ENCODE measurements at regions not wholly inside any gene's neighbourhood (a gene's known extent, or its start where the extent isn't known, plus 50 kb on each side); places are given as distances from the start of the nearest gene placed in this dataset.
"Not testable (repeated sequence)": the region's sequence is repeated elsewhere in the genome, so short reads cannot be mapped to it uniquely, and the experiment has no call there.

- no peak for TF ChIP-seq POLR2A (IDR thresholded peaks at IDR 0.05)
- no peak for TF ChIP-seq CTCF (IDR thresholded peaks at IDR 0.05)
- TF ChIP-seq POLR2AphosphoS5 (IDR thresholded peaks at IDR 0.05): no peak
- Histone ChIP-seq H3K27ac (no peak overlapping the region), H3K27me3 (replicated peaks; ENCODE audit: insufficient read depth) (no peaks in the 10 kb centered on the region), H3K9me3 (no peaks in the 10 kb centered on the region), H3K4me1 (replicated peaks) (no peaks in the 10 kb centered on the region), H3K36me3 (no peaks in the 10 kb centered on the region), H3K4me3 (no peak overlapping the region)
- DNase-seq (ENCODE audit: low spot score): no peak
- intact Hi-C loops (cut with DNase I): no loop called here
Measured at GRCh38 chr11:109680127-109680526, 258.1 kb downstream of the C11orf87 start.

DNA sequence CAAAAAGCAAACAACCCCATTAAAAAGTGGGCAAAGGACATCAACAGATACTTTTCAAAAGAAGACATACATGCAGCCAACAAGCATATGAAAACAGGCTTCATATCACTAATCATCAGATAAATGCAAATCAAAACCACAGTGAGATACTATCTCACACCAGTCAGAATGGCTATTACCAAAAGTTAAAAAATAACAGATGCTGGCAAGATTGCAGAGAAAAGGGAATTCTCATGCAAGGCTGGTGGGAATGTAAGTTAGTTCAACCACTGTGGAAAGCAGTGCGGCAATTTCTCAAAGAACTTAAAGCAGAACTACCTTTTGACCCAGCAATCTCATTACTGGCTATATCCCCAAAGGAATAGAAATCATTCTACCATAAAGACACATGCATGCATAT lies 260.8 kb downstream of the C11orf87 start:
- H3K27me3 ChIP-seq (replicated peaks; ENCODE audit: insufficient read depth); H3K9me3 ChIP-seq; H3K4me1 ChIP-seq (replicated peaks); H3K36me3 ChIP-seq; DNase-seq (ENCODE audit: low spot score); H3K27ac ChIP-seq; H3K4me3 ChIP-seq; intact Hi-C loops (cut with DNase I): not testable (repeated sequence)
- WGBS: 97% methylated on average over 1 of the region's 1 CpG

DNA sequence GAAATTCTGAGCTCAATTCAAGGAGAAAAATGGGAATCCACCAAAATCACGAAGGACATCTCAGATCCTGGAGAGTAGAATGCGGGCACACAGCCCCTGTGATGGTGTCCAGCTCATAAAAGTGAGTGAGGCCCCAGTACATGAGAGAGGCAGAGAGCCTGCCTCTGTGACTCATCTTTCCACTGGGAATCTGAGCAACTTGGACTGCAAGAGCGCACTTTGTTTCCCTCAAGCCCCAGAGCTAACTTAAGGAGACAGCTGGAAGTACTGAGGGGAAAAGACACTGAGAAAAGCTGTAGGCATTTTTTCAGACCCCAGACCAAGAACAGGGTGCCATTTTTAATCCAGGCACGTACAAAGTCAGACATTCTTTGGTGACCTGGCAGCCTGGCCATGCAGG lies 273.7 kb downstream of the C11orf87 start:
- TF ChIP-seq POLR2AphosphoS5 (IDR thresholded peaks at IDR 0.05) (no peak), CTCF (IDR thresholded peaks at IDR 0.05) (no peak), POLR2A (IDR thresholded peaks at IDR 0.05) (no peak)
- Histone ChIP-seq H3K27me3 (replicated peaks; ENCODE audit: insufficient read depth) (no peaks in the 10 kb centered on the region), H3K36me3 (no peaks in the 10 kb centered on the region), H3K4me1 (replicated peaks) (no peaks in the 10 kb centered on the region), H3K4me3 (no peak overlapping the region), H3K9me3 (no peaks in the 10 kb centered on the region), H3K27ac (no peak overlapping the region)
- intact Hi-C loops (cut with DNase I): no loop called here
- 82% methylated on average over 4 of the region's 4 CpGs for WGBS
- no peak for DNase-seq (ENCODE audit: low spot score)

- no peak for TF ChIP-seq POLR2A (IDR thresholded peaks at IDR 0.05)
- no peak for TF ChIP-seq CTCF (IDR thresholded peaks at IDR 0.05)
- no peak for TF ChIP-seq POLR2AphosphoS5 (IDR thresholded peaks at IDR 0.05)
- H3K4me1 ChIP-seq (replicated peaks): no peaks in the 10 kb centered on the region
- intact Hi-C loops (cut with DNase I): no loop called here
- no peaks in the 10 kb centered on the region for H3K27me3 ChIP-seq (replicated peaks; ENCODE audit: insufficient read depth)
- H3K9me3 ChIP-seq: no peaks in the 10 kb centered on the region
- no peak overlapping the region for H3K4me3 ChIP-seq
- H3K27ac ChIP-seq: no peak overlapping the region
- H3K36me3 ChIP-seq: no peaks in the 10 kb centered on the region
- WGBS: 76% methylated on average over 3 of the region's 3 CpGs
- no peak for DNase-seq (ENCODE audit: low spot score)
Measured at GRCh38 chr11:109696191-109696897, 274.4 kb downstream of the C11orf87 start.

- H3K27me3 ChIP-seq (replicated peaks; ENCODE audit: insufficient read depth): no peaks in the 10 kb centered on the region
- no peak for DNase-seq (ENCODE audit: low spot score)
- no peak for TF ChIP-seq POLR2AphosphoS5 (IDR thresholded peaks at IDR 0.05)
- TF ChIP-seq CTCF (IDR thresholded peaks at IDR 0.05): peak in 1 of 4 experiments; percentile 20
- TF ChIP-seq POLR2A (IDR thresholded peaks at IDR 0.05): no peak
- H3K27ac ChIP-seq: no peak overlapping the region
- 59% methylated on average over 4 of the region's 4 CpGs for WGBS
- H3K4me3 ChIP-seq: no peak overlapping the region
- H3K36me3 ChIP-seq: no peaks in the 10 kb centered on the region
- intact Hi-C loops (cut with DNase I): no loop called here
- H3K9me3 ChIP-seq: no peaks in the 10 kb centered on the region
- no peaks in the 10 kb centered on the region for H3K4me1 ChIP-seq (replicated peaks)
Measured at GRCh38 chr11:109697140-109697843, 275.3 kb downstream of the C11orf87 start.

Measured in prostate gland (tissue), 2 donors.